G401 (cell line): ENCODE measurements at regions not wholly inside any gene's neighbourhood (a gene's known extent, or its start where the extent isn't known, plus 50 kb on each side); places are given as distances from the start of the nearest gene placed in this dataset.

Experiments used
- DNase-seq: peaks from one replicate; pipeline ENCODE4 v3.0.0-alpha.2; 2015; ENCODE audit warnings: low spot score
- in situ Hi-C: cut with HindIII; loops from 2 replicates; pipeline ENCODE4 v1.10.0; 2016; ENCODE audit warnings: low sequenced_read_pairs, mixed read lengths

GRCh38 chr10:126843299-126843934, 61.8 kb upstream of the DOCK1 start:
- no peak for DNase-seq
- in situ Hi-C loops: no loop called here

DNA sequence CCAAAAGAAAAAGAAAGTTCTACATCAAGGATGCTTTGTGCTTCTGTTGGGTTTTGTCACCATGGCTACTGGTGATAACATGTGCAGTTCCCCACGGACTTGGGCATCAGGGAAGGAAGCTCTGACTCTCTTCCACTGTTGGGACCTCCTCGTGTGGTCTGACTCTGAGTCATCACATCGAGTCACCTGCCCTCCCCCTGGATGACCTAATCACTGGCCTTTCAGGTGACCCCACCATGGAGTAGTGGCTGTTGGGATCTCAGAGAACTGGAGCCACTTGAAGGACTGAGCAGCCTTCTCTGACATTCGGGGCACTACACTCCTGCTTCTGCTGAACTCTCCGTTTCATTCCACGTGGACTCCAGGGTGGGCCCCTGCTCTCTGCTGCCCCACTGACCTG, 60.8 kb upstream of the DOCK1 start:
- in situ Hi-C loops: no loop called here

GRCh38 chr10:126846469-126846868, 58.8 kb upstream of the DOCK1 start:
- in situ Hi-C loops: no loop called here
- DNase-seq: no peak

More for the DNA sequence above, 60.8 kb upstream of the DOCK1 start:
- no peak for DNase-seq

- in situ Hi-C loops: no loop called here
- no peak for DNase-seq
Observed at GRCh38 chr10:126846959-126847358, 58.3 kb upstream of the DOCK1 start.

DNA sequence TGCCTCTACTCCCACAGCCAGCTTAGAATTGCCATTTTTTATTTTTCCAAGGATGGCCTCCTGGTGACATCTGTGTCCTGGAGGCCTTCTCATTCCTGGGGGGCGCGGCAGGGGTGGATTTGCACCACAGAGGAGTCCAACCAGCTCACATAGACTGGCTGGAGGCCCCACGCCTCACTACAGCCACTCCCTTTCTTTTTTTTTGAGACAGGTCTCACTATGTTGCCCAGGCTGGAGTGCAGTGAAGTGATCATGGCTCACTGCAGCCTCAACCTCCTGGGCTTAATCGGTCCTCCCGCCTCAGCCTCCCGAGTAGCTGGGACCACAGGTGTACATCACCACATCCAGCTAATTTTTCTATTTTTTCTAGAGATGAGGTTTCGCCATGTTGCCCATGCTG, 57.6 kb upstream of the DOCK1 start:
- DNase-seq: no peak
- in situ Hi-C loops: no loop called here

DNA sequence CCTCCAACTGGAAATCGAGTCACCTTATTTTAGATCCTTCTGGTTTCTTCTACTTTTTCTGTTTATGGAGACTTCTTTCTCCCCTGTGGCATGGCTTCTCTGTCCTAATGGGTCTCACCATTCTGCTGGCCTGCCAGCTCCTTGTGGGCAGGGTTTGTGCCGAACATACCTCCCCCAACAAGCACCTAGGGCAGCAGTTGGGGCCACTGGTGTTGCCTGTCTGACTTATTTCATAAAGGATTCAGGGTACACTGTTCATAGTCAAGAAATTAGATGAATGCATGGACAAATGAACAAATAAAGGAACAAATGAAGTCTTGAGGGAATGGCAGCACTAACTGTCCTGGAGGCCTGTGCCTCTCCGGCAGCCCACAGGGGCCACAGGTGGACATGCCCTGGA, 55.6 kb upstream of the DOCK1 start:
- DNase-seq: no peak
- in situ Hi-C loops: no loop called here

DNA sequence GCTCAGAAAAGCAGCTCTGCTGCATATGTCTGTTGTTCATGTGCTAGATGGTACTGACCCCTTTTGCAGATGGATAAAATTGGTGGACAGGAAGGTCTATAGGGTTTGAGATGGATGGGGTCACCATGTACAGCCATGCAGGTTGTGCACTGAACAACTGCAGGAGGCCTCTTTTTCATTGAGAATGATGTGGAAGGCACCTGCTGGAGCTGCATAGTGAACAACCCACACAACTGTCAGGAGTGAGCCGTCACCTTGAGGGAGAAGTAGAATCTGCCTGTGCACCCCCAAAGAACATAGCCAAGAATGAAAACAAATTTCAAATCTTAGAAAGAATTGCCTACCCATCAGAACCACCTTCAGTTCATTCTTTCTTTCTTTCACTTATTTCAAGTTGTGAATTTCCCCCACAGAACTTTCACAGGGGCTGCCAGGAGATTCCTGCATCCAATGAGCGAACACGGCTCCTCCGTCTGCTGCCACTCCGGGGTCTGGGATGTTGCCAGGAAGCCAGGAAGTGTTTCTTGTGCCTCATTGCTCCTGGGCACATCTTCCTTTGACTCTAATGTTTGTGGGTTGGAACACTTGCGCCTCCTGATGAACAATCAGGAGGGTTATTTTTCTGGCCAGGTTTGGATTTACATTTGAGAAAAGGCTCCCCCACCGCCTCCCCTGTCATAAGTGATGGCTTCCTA, 53.7 kb upstream of the DOCK1 start:
- DNase-seq: no peak
- in situ Hi-C loops: no loop called here

DNA sequence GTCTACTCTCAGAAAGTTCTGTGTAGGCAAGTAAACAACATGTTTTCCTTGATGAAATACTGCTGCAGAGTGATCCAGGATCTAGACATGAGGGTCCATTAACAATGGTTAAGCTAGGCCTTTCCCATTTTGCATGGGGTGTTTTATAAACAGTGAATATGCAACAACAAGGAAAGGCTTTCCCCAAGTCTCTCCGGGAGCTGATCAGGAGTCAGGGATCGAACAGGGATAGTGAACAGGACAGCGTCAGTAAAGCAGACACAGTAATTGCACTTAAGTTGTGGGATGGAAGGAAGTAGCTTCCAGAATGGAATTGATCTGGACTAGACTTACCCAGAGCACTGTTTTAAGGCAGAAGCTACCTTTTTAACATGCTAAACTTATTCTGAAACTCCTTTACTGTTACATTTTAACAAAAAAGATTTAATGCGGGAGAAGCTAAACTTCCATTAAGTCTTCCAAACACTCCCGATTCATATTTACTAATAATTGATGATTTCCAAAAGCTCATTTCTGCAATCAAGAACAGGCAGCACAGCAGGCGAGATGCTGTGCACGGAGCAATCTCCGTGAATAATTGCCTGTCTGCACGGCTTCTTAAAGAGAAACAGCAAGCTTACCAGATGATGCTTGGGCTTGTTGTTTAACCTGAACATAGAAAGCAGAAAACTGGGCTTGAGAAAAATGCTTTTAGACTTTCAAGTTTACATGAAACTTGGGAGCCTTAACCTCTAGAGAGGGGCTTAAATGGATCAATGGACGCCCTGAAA, 50.3 kb upstream of the DOCK1 start:
- in situ Hi-C loops: no loop called here
- DNase-seq: no peak
